MM.1S (cell line): ENCODE measurements at regions not wholly inside any gene's neighbourhood (a gene's known extent, or its start where the extent isn't known, plus 50 kb on each side); places are given as distances from the start of the nearest gene placed in this dataset.

Source experiments
- EZH2 ChIP-seq: fragments of 300-600 bp; sonication (generic); optimal IDR thresholded peaks from 2 replicates; pipeline ENCODE3; 2017; ENCODE audit warnings: low read depth, mild to moderate bottlenecking, antibody characterized with exemption, low read length, mixed read lengths
- EZH2phosphoT487 ChIP-seq: fragments of 300-600 bp; sonication (generic); IDR thresholded peaks from 2 replicates; pipeline ENCODE4 v1.6.1; 2018; ENCODE audit warnings: antibody characterized with exemption, low read length
- TF ChIP-seq, protein P1 (sequence below): fragments of 300-600 bp; sonication (generic); IDR thresholded peaks from 2 replicates; pipeline ENCODE4 v1.5.1; 2016; ENCODE audit warnings: antibody characterized with exemption, low read length, mixed read lengths

GRCh38 chr7:120089968-120090367, 183.0 kb upstream of the KCND2 start:
- TF ChIP-seq EZH2phosphoT487 (no peak), EZH2 (no peak)
- TF ChIP-seq, protein P1, sequence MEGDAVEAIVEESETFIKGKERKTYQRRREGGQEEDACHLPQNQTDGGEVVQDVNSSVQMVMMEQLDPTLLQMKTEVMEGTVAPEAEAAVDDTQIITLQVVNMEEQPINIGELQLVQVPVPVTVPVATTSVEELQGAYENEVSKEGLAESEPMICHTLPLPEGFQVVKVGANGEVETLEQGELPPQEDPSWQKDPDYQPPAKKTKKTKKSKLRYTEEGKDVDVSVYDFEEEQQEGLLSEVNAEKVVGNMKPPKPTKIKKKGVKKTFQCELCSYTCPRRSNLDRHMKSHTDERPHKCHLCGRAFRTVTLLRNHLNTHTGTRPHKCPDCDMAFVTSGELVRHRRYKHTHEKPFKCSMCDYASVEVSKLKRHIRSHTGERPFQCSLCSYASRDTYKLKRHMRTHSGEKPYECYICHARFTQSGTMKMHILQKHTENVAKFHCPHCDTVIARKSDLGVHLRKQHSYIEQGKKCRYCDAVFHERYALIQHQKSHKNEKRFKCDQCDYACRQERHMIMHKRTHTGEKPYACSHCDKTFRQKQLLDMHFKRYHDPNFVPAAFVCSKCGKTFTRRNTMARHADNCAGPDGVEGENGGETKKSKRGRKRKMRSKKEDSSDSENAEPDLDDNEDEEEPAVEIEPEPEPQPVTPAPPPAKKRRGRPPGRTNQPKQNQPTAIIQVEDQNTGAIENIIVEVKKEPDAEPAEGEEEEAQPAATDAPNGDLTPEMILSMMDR = peak; percentile 34
